ENCODE measurements at regions not wholly inside any gene's neighbourhood (a gene's known extent, or its start where the extent isn't known, plus 50 kb on each side); places are given as distances from the start of the nearest gene placed in this dataset.

- Histone ChIP-seq H3K4me2 (ENCODE audit: low read depth, low read length, poor library complexity, severe bottlenecking) (no peak overlapping the region), H4K20me1 (ENCODE audit: insufficient read depth, low read length, poor library complexity, severe bottlenecking) (no peaks in the 10 kb centered on the region), H2AFZ (ENCODE audit: low read length) (no peak overlapping the region), H3K36me3 (ENCODE audit: insufficient read depth, low read length) (no peaks in the 10 kb centered on the region), H3K27me3 (ENCODE audit: insufficient read depth, low read length, poor library complexity, severe bottlenecking) (no peaks in the 10 kb centered on the region), H3K4me3 (ENCODE audit: low read length, poor library complexity, severe bottlenecking) (no peak overlapping the region), H3K9me2 (replicated peaks; ENCODE audit: low read depth, low read length) (no peaks in the 10 kb centered on the region), H3K9ac (ENCODE audit: low read depth, low read length, poor library complexity, severe bottlenecking) (no peak overlapping the region), H3K9me3 (ENCODE audit: insufficient read depth, low read depth, low read length) (no peaks in the 10 kb centered on the region), H3K79me2 (ENCODE audit: insufficient read depth, low read length) (no peaks in the 10 kb centered on the region), H3K4me1 (ENCODE audit: insufficient read depth, low read length, poor library complexity, severe bottlenecking) (no peaks in the 10 kb centered on the region), H3F3A (ENCODE audit: low read depth) (no peaks in the 10 kb centered on the region)
- TF ChIP-seq EZH2phosphoT487 (IDR thresholded peaks at IDR 0.05; ENCODE audit: borderline replicate concordance), result no peak
- TF ChIP-seq CTCF (conservative IDR thresholded peaks at IDR 0.05; ENCODE audit: low read length), result no peak
Observed at GRCh38 chr4:162847945-162848549, 318.6 kb downstream of the NAF1 start.

GRCh38 chr4:162841753-162842152, 324.9 kb downstream of the NAF1 start:
- H3K9me2 ChIP-seq (replicated peaks; ENCODE audit: low read depth, low read length), result no peaks in the 10 kb centered on the region
- H3K27me3 ChIP-seq (ENCODE audit: insufficient read depth, low read length, poor library complexity, severe bottlenecking), result no peaks in the 10 kb centered on the region
- H3K4me1 ChIP-seq (ENCODE audit: insufficient read depth, low read length, poor library complexity, severe bottlenecking), result no peaks in the 10 kb centered on the region
- no peaks in the 10 kb centered on the region for H3K79me2 ChIP-seq (ENCODE audit: insufficient read depth, low read length)
- no peak overlapping the region for H2AFZ ChIP-seq (ENCODE audit: low read length)
- TF ChIP-seq EZH2phosphoT487 (IDR thresholded peaks at IDR 0.05; ENCODE audit: borderline replicate concordance) (no peak), CTCF (conservative IDR thresholded peaks at IDR 0.05; ENCODE audit: low read length) (no peak)
- H3K9me3 ChIP-seq (ENCODE audit: insufficient read depth, low read depth, low read length), result no peaks in the 10 kb centered on the region
- H3K4me2 ChIP-seq (ENCODE audit: low read depth, low read length, poor library complexity, severe bottlenecking), result no peak overlapping the region
- H3K4me3 ChIP-seq (ENCODE audit: low read length, poor library complexity, severe bottlenecking), result no peak overlapping the region
- H4K20me1 ChIP-seq (ENCODE audit: insufficient read depth, low read length, poor library complexity, severe bottlenecking), result no peaks in the 10 kb centered on the region
- no peaks in the 10 kb centered on the region for H3K36me3 ChIP-seq (ENCODE audit: insufficient read depth, low read length)
- no peaks in the 10 kb centered on the region for H3F3A ChIP-seq (ENCODE audit: low read depth)
- H3K9ac ChIP-seq (ENCODE audit: low read depth, low read length, poor library complexity, severe bottlenecking), result no peak overlapping the region

- Histone ChIP-seq H3K9me2 (replicated peaks; ENCODE audit: low read depth, low read length) (no peaks in the 10 kb centered on the region), H3F3A (ENCODE audit: low read depth) (no peaks in the 10 kb centered on the region), H3K36me3 (ENCODE audit: insufficient read depth, low read length) (no peaks in the 10 kb centered on the region), H3K4me3 (ENCODE audit: low read length, poor library complexity, severe bottlenecking) (no peak overlapping the region), H3K4me1 (ENCODE audit: insufficient read depth, low read length, poor library complexity, severe bottlenecking) (no peaks in the 10 kb centered on the region), H3K4me2 (ENCODE audit: low read depth, low read length, poor library complexity, severe bottlenecking) (no peak overlapping the region), H3K9ac (ENCODE audit: low read depth, low read length, poor library complexity, severe bottlenecking) (no peak overlapping the region), H3K9me3 (ENCODE audit: insufficient read depth, low read depth, low read length) (no peaks in the 10 kb centered on the region), H2AFZ (ENCODE audit: low read length) (no peak overlapping the region), H3K27me3 (ENCODE audit: insufficient read depth, low read length, poor library complexity, severe bottlenecking) (no peaks in the 10 kb centered on the region), H4K20me1 (ENCODE audit: insufficient read depth, low read length, poor library complexity, severe bottlenecking) (no peaks in the 10 kb centered on the region), H3K79me2 (ENCODE audit: insufficient read depth, low read length) (no peaks in the 10 kb centered on the region)
- TF ChIP-seq CTCF (conservative IDR thresholded peaks at IDR 0.05; ENCODE audit: low read length), result no peak; the same call in 1 of the 2 replicates
- TF ChIP-seq EZH2phosphoT487 (IDR thresholded peaks at IDR 0.05; ENCODE audit: borderline replicate concordance), result no peak
Observed at GRCh38 chr4:162839814-162840213, 326.9 kb downstream of the NAF1 start.

Measured in Loucy (cell line).